ENCODE measurements at regions not wholly inside any gene's neighbourhood (a gene's known extent, or its start where the extent isn't known, plus 50 kb on each side); places are given as distances from the start of the nearest gene placed in this dataset.
"Not testable (repeated sequence)": the region's sequence is repeated elsewhere in the genome, so short reads cannot be mapped to it uniquely, and the experiment has no call there.

- DNase-seq, result peak; percentile 85
These were observed 88.0 kb upstream of the RPRML start for GRCh38 chr17:47066841-47067682.

DNA sequence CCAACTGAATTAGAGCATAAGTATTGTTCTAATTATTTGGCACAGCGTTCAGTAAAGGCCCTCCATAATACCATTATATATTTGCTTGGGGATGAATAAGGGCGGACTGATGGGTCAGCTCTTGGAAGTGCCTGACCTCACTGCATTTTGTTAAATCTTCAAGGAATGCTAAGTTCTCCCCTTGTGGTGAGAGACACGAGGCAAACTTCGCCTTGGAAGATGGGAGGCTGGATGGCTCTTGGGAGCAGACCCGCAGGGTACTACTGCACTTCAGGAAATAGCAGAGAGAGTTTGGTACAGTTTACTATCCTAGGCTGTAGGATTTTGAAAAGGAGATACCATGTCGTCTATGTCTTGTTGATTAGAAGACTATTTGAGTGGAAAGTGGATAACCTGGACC lies 87.0 kb upstream of the RPRML start:
- DNase-seq, result no peak

GRCh38 chr17:47064684-47065083 lies 85.6 kb upstream of the RPRML start:
- no peak for DNase-seq

DNA sequence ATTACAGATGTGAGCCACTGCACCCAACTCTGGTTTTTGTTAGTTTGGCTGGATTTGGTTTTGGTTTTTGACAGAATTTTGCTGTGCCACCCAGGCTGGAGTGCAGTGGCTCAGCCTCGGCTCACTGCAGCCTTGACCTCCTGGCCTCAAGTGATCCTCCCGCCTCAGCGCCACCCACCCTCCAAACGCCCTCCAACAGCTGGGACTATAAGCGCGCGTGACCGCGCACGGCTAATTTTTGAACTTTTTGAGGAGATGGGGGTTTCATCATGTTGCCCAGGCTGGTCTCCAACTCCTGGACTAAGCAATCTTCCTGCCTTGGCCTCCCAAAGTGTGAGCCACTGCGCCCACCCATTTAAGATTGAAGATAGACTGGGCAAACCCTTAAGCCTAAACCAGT lies 84.4 kb upstream of the RPRML start:
- no peak for DNase-seq

GRCh38 chr17:47062851-47063250 lies 83.8 kb upstream of the RPRML start:
- not testable (repeated sequence) for DNase-seq

- not testable (repeated sequence) for DNase-seq
These were observed 81.0 kb upstream of the RPRML start for GRCh38 chr17:47060005-47060404.

DNA sequence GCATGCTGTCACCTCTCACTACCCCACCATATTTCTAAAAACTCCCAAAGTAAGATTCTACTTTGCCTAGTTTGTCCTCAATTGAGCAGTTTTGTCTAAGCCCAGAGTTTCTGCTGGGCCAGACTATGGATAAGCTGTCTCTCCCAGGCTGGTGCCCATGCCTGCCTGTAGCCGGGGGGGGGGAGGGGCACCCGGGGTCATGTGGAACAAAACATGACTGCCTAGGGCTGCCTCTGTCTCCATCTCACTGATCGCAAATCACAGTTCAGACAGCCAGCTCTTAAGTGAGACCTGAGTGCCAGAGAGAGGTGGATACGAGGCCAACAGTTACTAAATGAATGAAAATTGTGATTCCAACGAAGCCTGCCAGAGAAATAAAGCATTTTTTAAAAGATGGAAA lies 78.8 kb upstream of the RPRML start:
- DNase-seq, result no peak

- not testable (repeated sequence) for DNase-seq
These were observed 78.2 kb upstream of the RPRML start for GRCh38 chr17:47057279-47057678.

- not testable (repeated sequence) for DNase-seq
These were observed 77.6 kb upstream of the RPRML start for GRCh38 chr17:47056687-47057086.

Measured in stimulated activated CD4-positive, alpha-beta T cell treated with anti-CD3 and anti-CD28 coated beads, Interleukin-15, amount 100 ng/mL, for 24 hours (primary cell).